Dendritic cell treated with granulocyte-macrophage colony-stimulating factor and Interleukin-4, amounts not matched to agents 40 ng/mL and 50 ng/mL, for 4 days (primary cell): ENCODE measurements at regions not wholly inside any gene's neighbourhood (a gene's known extent, or its start where the extent isn't known, plus 50 kb on each side); places are given as distances from the start of the nearest gene placed in this dataset.

ENCODE experiments used
- H3K27ac Mint-ChIP-seq: one replicate; pipeline ENCODE4 v1.8.0; 2022; ENCODE audit warnings: mild to moderate bottlenecking, mixed read lengths
- H3K27me3 Mint-ChIP-seq: one replicate; pipeline ENCODE4 v1.8.0; 2022; ENCODE audit warnings: mild to moderate bottlenecking, mixed read lengths
- H3K36me3 Mint-ChIP-seq: one replicate; pipeline ENCODE4 v1.8.0; 2022; ENCODE audit warnings: low read depth, mixed read lengths
- H3K4me1 Mint-ChIP-seq: one replicate; pipeline ENCODE4 v1.8.0; 2022; ENCODE audit warnings: low read depth, mixed read lengths
- H3K4me3 Mint-ChIP-seq: one replicate; pipeline ENCODE4 v1.8.0; 2022; ENCODE audit warnings: mild to moderate bottlenecking, moderate library complexity, mixed read lengths
- H3K9me3 Mint-ChIP-seq: one replicate; pipeline ENCODE4 v1.8.0; 2022; ENCODE audit warnings: mixed read lengths
- intact Hi-C: fragments of 100-400 bp; cut with micrococcal nuclease; formaldehyde crosslinking; loops from one replicate; pipeline ENCODE4 v1.15.0; 2022

DNA sequence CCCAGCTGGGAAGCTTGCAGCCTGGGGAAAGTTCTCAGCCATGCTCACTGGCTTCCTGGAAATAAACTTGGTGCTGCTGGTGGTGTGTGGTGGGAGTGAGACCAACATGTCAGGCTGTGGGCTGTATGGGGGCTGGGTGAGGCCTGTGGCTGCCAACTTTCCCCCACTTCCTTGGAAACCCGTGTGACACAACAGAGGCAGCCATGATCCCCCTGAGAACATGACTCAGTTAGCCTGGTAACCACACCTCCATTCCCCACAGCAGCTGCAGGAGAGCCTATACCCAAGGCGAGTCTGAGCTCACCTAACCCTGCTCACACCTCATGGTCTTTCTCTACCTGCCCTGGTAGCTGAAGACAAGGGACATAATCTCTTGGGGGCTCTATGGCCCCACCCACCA lies 72.7 kb upstream of the RGMB start:
- intact Hi-C loops: no loop called here
- Mint-ChIP-seq H3K27ac (no peak overlapping the region), H3K4me3 (no peak overlapping the region), H3K27me3 (no peaks in the 10 kb centered on the region), H3K9me3 (peaks cover 65% of the 10 kb centered on the region), H3K4me1 (no peaks in the 10 kb centered on the region), H3K36me3 (no peaks in the 10 kb centered on the region)

DNA sequence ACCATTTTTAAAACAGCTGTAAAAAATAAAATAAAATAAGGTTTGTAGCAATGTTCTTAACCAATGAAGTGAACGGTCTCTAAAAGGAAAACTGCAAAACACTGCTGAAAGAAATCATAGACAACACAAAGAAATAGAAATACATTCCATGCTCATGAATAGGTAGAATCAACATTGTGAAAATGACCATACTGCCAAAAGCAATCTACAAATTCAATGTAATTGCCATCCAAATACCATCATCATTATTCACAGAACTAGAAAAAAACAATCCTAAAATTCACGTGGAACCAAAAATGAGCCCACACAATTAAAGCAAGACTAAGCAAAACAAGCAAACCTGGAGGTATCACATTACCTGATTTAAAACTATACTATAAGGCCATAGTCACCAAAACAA lies 67.6 kb upstream of the RGMB start:
- no peak overlapping the region for H3K27ac Mint-ChIP-seq
- H3K9me3 Mint-ChIP-seq: peaks cover 36% of the 10 kb centered on the region
- H3K4me3 Mint-ChIP-seq: no peak overlapping the region
- no peaks in the 10 kb centered on the region for H3K36me3 Mint-ChIP-seq
- intact Hi-C loops: no loop called here
- H3K27me3 Mint-ChIP-seq: no peaks in the 10 kb centered on the region
- H3K4me1 Mint-ChIP-seq: no peaks in the 10 kb centered on the region

DNA sequence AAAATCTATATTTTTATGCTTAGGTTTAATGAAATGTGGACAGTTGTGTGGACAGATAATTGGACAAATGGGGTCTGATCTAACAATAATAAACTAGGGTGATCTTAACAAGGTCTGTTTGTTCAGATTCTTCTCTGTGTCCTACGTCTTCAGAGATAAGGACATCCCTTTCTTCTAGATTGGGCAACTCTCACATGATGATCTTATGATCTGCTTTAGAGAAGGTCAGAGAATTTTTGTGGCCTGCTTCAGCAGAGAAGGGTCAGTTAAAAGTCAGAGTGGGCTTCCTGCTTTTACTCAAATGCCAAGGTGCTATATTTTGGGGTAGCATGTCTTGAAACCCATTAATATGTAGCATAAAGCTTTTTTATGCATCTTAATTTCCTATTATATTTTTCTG lies 63.8 kb upstream of the RGMB start:
- intact Hi-C loops: no loop called here

DNA sequence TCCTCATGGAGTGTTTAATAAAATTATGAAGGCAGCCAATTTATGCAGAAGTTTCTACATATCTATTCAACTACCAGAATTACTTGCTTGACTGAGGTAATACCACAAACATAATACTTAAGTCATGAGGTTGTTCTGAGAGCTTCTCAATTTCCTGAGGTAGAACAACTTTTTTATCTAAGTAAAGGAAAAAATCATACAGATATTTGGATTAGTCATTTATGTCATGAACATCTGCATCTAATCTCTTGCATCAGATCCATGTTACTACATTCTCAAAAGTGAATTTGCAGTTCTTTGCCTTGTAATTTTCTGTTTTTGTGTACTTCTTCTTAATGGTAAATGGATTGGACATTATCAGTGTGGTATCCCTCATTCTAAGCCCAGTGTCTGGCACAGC lies 60.4 kb upstream of the RGMB start:
- Mint-ChIP-seq H3K4me3 (no peak overlapping the region), H3K36me3 (no peaks in the 10 kb centered on the region), H3K4me1 (no peaks in the 10 kb centered on the region), H3K9me3 (no peaks in the 10 kb centered on the region), H3K27ac (no peak overlapping the region), H3K27me3 (no peaks in the 10 kb centered on the region)
- intact Hi-C loops: no loop called here

More for the DNA sequence above, 63.8 kb upstream of the RGMB start:
- H3K27me3 Mint-ChIP-seq: no peaks in the 10 kb centered on the region
- no peaks in the 10 kb centered on the region for H3K36me3 Mint-ChIP-seq
- H3K9me3 Mint-ChIP-seq: no peaks in the 10 kb centered on the region
- H3K27ac Mint-ChIP-seq: no peak overlapping the region
- no peak overlapping the region for H3K4me3 Mint-ChIP-seq
- no peaks in the 10 kb centered on the region for H3K4me1 Mint-ChIP-seq

DNA sequence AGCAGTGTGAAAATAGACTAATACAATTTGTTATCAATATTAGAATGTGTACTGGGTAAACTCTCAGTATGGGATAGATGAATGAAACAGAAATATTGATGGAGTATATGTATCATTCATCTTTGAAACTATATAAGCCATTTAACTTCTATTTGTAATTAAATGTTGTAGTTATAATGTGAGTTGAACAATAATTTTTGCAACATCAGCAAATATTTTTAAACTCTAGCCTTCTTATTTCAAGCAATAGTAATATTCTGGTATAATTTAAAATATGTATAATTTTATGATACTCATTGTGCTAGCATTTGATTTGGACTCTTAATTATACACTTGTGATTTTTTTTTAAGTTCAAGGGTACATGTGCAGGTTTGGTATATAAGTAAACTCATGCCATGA lies 59.6 kb upstream of the RGMB start:
- no peaks in the 10 kb centered on the region for H3K9me3 Mint-ChIP-seq
- no peak overlapping the region for H3K4me3 Mint-ChIP-seq
- H3K27ac Mint-ChIP-seq: no peak overlapping the region
- no peaks in the 10 kb centered on the region for H3K4me1 Mint-ChIP-seq
- intact Hi-C loops: no loop called here
- no peaks in the 10 kb centered on the region for H3K27me3 Mint-ChIP-seq
- H3K36me3 Mint-ChIP-seq: no peaks in the 10 kb centered on the region

DNA sequence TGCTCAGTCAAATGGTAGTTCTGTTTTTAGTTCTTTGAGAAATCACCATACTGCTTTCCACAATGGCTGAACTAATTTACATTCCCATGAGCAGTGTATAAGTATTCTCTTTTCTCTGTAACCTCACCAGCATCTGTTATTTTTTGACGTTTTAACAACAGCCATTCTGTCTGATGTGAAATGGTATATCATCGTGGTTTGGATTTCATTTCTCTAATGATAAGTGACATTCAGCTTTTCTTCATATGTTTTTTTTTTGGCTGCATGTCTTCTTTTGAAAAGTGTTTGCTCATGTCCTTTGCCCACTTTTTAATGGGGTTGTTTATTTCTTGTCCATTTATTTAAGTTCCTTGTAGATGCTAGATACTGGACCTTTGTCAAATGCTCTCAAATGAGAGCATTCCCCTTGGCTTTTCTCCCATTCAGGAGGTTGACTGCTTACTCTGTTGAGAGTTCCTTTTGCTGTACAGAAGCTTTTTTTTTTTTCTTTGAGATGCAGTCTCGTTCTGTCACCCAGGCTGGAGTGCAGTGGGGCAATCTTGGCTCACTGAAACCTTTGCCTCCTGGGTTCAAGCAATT lies 58.7 kb upstream of the RGMB start:
- Mint-ChIP-seq H3K36me3 (no peaks in the 10 kb centered on the region), H3K27ac (no peak overlapping the region), H3K27me3 (no peaks in the 10 kb centered on the region), H3K4me1 (no peaks in the 10 kb centered on the region), H3K4me3 (no peak overlapping the region), H3K9me3 (no peaks in the 10 kb centered on the region)
- intact Hi-C loops: no loop called here

DNA sequence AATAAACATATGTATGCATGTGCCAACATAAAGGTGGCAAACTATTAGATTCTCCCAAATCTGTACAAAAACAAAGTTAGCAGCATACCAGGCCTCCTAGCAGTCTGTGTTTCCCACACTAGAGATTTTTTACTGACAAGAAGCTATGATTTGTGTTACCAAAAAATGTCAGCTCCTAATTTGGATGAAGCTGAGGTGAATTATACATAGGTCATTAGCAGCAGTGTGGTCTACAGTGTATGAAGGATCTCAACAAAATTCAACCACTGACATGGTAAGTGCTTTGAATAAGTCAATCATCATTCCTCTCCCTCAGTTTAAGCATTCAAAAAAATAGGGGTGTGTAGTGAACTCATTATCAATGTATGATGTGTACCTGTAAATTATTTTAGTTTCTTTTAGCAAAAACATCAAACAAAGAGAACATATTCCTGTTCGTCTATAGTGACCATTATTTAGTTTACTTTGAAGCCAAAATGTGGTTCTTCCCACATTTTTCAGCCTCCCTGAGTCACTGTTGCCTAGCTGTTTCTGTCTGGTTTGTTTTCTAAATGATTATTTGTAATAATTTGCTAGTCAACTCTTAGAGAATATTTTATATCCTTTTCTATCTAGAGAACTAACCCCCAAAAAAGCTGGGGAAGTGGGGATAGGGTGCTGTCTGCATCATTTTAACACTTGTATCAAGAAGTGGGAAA lies 52.1 kb upstream of the RGMB start:
- Mint-ChIP-seq H3K27ac (no peak overlapping the region), H3K4me1 (no peaks in the 10 kb centered on the region), H3K36me3 (no peaks in the 10 kb centered on the region), H3K9me3 (no peaks in the 10 kb centered on the region), H3K4me3 (no peak overlapping the region), H3K27me3 (no peaks in the 10 kb centered on the region)
- intact Hi-C loops: no loop called here

DNA sequence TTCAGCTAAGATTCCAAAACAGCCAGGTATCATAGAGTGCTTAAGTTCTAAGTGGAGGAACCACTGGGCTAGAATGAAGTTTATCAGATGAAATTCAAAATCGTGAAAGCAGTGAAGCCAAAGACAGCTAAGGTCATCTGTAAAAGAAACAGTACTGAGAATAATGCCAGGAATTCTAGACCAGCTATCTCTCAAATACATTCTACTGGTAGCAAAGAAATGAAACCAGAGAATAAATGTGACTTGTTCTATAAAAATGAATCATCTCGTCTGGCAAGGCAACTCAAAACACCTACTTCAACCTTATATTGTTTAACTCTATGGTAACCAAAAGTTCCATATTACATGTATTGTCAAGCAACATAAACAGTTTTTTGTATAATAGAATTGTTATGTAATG lies 51.3 kb upstream of the RGMB start:
- no peaks in the 10 kb centered on the region for H3K4me1 Mint-ChIP-seq
- H3K27me3 Mint-ChIP-seq: no peaks in the 10 kb centered on the region
- no peaks in the 10 kb centered on the region for H3K36me3 Mint-ChIP-seq
- no peak overlapping the region for H3K4me3 Mint-ChIP-seq
- no peak overlapping the region for H3K27ac Mint-ChIP-seq
- H3K9me3 Mint-ChIP-seq: no peaks in the 10 kb centered on the region
- intact Hi-C loops: no loop called here

DNA sequence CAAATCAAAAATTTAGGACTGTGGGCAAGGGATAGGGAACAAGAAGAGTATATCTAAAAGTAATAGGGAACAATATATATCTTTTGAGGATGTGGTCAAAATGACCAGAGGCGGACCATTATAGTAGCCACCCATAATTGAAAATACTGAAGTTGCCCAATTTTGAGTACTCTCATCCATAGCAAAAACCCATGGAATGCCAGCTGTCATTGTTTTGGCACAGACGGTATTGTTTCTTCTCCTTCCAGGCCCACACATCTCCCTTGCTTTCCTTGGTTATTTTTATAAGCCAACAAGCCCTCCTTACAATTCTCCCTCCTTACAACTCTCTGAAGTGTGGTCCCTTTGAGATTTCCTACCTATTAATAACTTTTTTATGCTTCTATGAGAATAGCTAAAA lies 50.4 kb upstream of the RGMB start:
- H3K27ac Mint-ChIP-seq: no peak overlapping the region
- H3K36me3 Mint-ChIP-seq: no peaks in the 10 kb centered on the region
- no peaks in the 10 kb centered on the region for H3K9me3 Mint-ChIP-seq
- no peaks in the 10 kb centered on the region for H3K27me3 Mint-ChIP-seq
- no peaks in the 10 kb centered on the region for H3K4me1 Mint-ChIP-seq
- H3K4me3 Mint-ChIP-seq: no peak overlapping the region
- intact Hi-C loops: no loop called here
